Stomach (tissue), 8 donors: ENCODE measurements at regions not wholly inside any gene's neighbourhood (a gene's known extent, or its start where the extent isn't known, plus 50 kb on each side); places are given as distances from the start of the nearest gene placed in this dataset.
"Not testable (repeated sequence)": the region's sequence is repeated elsewhere in the genome, so short reads cannot be mapped to it uniquely, and the experiment has no call there.

Experiments used
- DNase-seq, 2 donors: peaks; one replicate each; pipeline versions ENCODE4 v3.0.0 to v3.0.0-alpha.2; 2013 to 2019
- H3K27ac ChIP-seq, 5 donors: fragments of 200-600 bp in 4 of 5; sonication (generic) in 4 of 5; one replicate each; pipeline ENCODE4 v1.5.1; 2013 to 2019; ENCODE audit warnings: mild to moderate bottlenecking in 1 of 5, moderate library complexity in 1 of 5
- H3K27me3 ChIP-seq, 3 donors: fragments of 200-600 bp; sonication (generic); one replicate each; pipeline ENCODE4 v1.5.1; 2017 to 2019; ENCODE audit warnings: mixed run types in 1 of 3
- H3K36me3 ChIP-seq, 4 donors: fragments of 200-600 bp; sonication (generic); 1 replicate in 3 of 4; 2 replicates in 1 of 4; pipeline ENCODE4 v1.5.1; 2016 to 2019
- H3K4me1 ChIP-seq, 4 donors: fragments of 200-600 bp; sonication (generic); one replicate each; pipeline ENCODE4 v1.5.1; 2016 to 2019
- H3K4me3 ChIP-seq, 4 donors: fragments of 200-600 bp; sonication (generic) in 3 of 4; one replicate each; pipeline ENCODE4 v1.5.1; 2016 to 2019; ENCODE audit warnings: mild to moderate bottlenecking in 1 of 4
- H3K9me3 ChIP-seq, 4 donors: fragments of 200-600 bp; sonication (generic); one replicate each; pipeline ENCODE4 v1.5.1; 2016 to 2019
- CTCF ChIP-seq, 7 experiments: fragments of 450-650 bp in 4 of 7; fragments of 200-600 bp in 3 of 7; sonication (generic) in 3 of 7; IDR thresholded peaks; one replicate each; pipeline ENCODE4 v1.5.1; 2016 to 2019; ENCODE audit warnings: antibody characterized with exemption in 7 of 7, control low read depth in 2 of 7, mild to moderate bottlenecking in 1 of 7
- EP300 ChIP-seq: sonication (generic); formaldehyde crosslinking; IDR thresholded peaks from one replicate; pipeline ENCODE4 v1.6.1; 2017; ENCODE audit warnings: antibody characterized with exemption
- POLR2A ChIP-seq, 4 donors: fragments of 450-650 bp; IDR thresholded peaks; one replicate each; pipeline ENCODE4 v1.6.1; 2016; ENCODE audit warnings: antibody characterized with exemption in 4 of 4, control low read depth in 2 of 4, mild to moderate bottlenecking in 1 of 4, moderate library complexity in 1 of 4
- POLR2AphosphoS5 ChIP-seq, 3 donors: sonication (generic); formaldehyde crosslinking; IDR thresholded peaks; one replicate each; pipeline ENCODE4 v1.6.1; 2016; ENCODE audit warnings: antibody characterized with exemption in 3 of 3
- WGBS, 5 donors: extraction: QIAGEN DNeasy Blood & Tissue Kit in 3 of 5; methylation state at CpG; one replicate each; pipeline versions ENCODE4 v1.1.5 to v1.1.7; 2013 to 2018; 5-methylcytosine and 5-hydroxymethylcytosine counted together
- intact Hi-C: fragments of 100-400 bp; cut with DNase I; formaldehyde crosslinking; loops from one replicate; pipeline ENCODE4 v1.15.1; 2023; ENCODE audit warnings: low total_unique reads
- donor health status: healthy with polysubstance abuse.
- donor health status: Bipolar disorder and iron deficiency.
- donor health status: healthy.

- no peaks in the 10 kb centered on the region for H3K9me3 ChIP-seq
- no peak overlapping the region for H3K4me3 ChIP-seq
- no peaks in the 10 kb centered on the region for H3K4me1 ChIP-seq
- no peaks in the 10 kb centered on the region for H3K27me3 ChIP-seq
- no peak for DNase-seq
- WGBS, 5 donors: 69 to 92% (median 88%) methylated on average over 1 of the region's 1 CpG
- intact Hi-C loops: no loop called here
- no peaks in the 10 kb centered on the region for H3K36me3 ChIP-seq
- TF ChIP-seq POLR2AphosphoS5 (IDR thresholded peaks at IDR 0.05): no peak
- no peak overlapping the region for H3K27ac ChIP-seq
Measured at GRCh38 chr1:157460381-157460780, 91.9 kb downstream of the FCRL5 start.

GRCh38 chr1:157457279-157457678 lies 95.0 kb downstream of the FCRL5 start:
- H3K27ac ChIP-seq: no peak overlapping the region
- intact Hi-C loops: no loop called here
- no peak for TF ChIP-seq POLR2AphosphoS5 (IDR thresholded peaks at IDR 0.05)
- TF ChIP-seq CTCF (IDR thresholded peaks at IDR 0.05): no peak
- TF ChIP-seq POLR2A (IDR thresholded peaks at IDR 0.05): no peak
- TF ChIP-seq EP300: no peak
- no peaks in the 10 kb centered on the region for H3K27me3 ChIP-seq
- no peak for DNase-seq
- 70 to 78% (median 77%) methylated on average over 3 of the region's 3 CpGs for WGBS, 5 donors
- no peaks in the 10 kb centered on the region for H3K4me1 ChIP-seq
- H3K36me3 ChIP-seq: no peaks in the 10 kb centered on the region
- H3K4me3 ChIP-seq: no peak overlapping the region
- no peaks in the 10 kb centered on the region for H3K9me3 ChIP-seq

GRCh38 chr1:157455318-157455717 lies 97.0 kb downstream of the FCRL5 start:
- Histone ChIP-seq H3K36me3 (no peaks in the 10 kb centered on the region), H3K4me3 (no peak overlapping the region), H3K9me3 (no peaks in the 10 kb centered on the region), H3K27me3 (no peaks in the 10 kb centered on the region), H3K27ac (no peak overlapping the region), H3K4me1 (no peaks in the 10 kb centered on the region)
- TF ChIP-seq POLR2A (IDR thresholded peaks at IDR 0.05) (no peak), EP300 (no peak), CTCF (IDR thresholded peaks at IDR 0.05) (no peak), POLR2AphosphoS5 (IDR thresholded peaks at IDR 0.05) (no peak)
- intact Hi-C loops: no loop called here
- 13 to 24% (median 16%) methylated on average over 1 of the region's 1 CpG for WGBS, 5 donors
- no peak for DNase-seq

- Histone ChIP-seq H3K27me3 (no peaks in the 10 kb centered on the region), H3K36me3 (no peaks in the 10 kb centered on the region), H3K4me3 (no peak overlapping the region), H3K27ac (no peak overlapping the region), H3K4me1 (no peaks in the 10 kb centered on the region), H3K9me3 (no peaks in the 10 kb centered on the region)
- intact Hi-C loops: no loop called here
- DNase-seq: no peak
- no peak for TF ChIP-seq POLR2AphosphoS5 (IDR thresholded peaks at IDR 0.05)
- no peak for TF ChIP-seq POLR2A (IDR thresholded peaks at IDR 0.05)
- no peak for TF ChIP-seq CTCF (IDR thresholded peaks at IDR 0.05)
- TF ChIP-seq EP300: no peak
- whole genome bisulfite sequencing, 5 donors: 86 to 95% (median 88%) methylated on average over 2 of the region's 2 CpGs
Measured at GRCh38 chr1:157450106-157450505, 102.2 kb downstream of the FCRL5 start.

- no peak overlapping the region for H3K4me3 ChIP-seq
- H3K27ac ChIP-seq: no peak overlapping the region
- no peaks in the 10 kb centered on the region for H3K36me3 ChIP-seq
- no peaks in the 10 kb centered on the region for H3K4me1 ChIP-seq
- TF ChIP-seq CTCF (IDR thresholded peaks at IDR 0.05) (no peak), EP300 (no peak), POLR2A (IDR thresholded peaks at IDR 0.05) (no peak), POLR2AphosphoS5 (IDR thresholded peaks at IDR 0.05) (no peak)
- DNase-seq: no peak
- no peaks in the 10 kb centered on the region for H3K27me3 ChIP-seq
- intact Hi-C loops: no loop called here
- H3K9me3 ChIP-seq: no peaks in the 10 kb centered on the region
Measured at GRCh38 chr1:157448636-157449035, 103.7 kb downstream of the FCRL5 start.

- H3K27ac ChIP-seq, H3K4me1 ChIP-seq, intact Hi-C loops, DNase-seq, H3K9me3 ChIP-seq, H3K4me3 ChIP-seq, H3K36me3 ChIP-seq, H3K27me3 ChIP-seq: not testable (repeated sequence)
- 93 to 100% (median 98%) methylated on average over 10 to 31 of the region's 31 CpGs for WGBS, 5 donors
Measured at GRCh38 chr1:157446356-157446755, 106.0 kb downstream of the FCRL5 start.

GRCh38 chr1:157445616-157446140 lies 106.6 kb downstream of the FCRL5 start:
- 90 to 94% (median 91%) methylated on average over 14 to 15 of the region's 15 CpGs for WGBS, 5 donors
- H3K36me3 ChIP-seq, intact Hi-C loops, H3K4me1 ChIP-seq, H3K9me3 ChIP-seq, DNase-seq, H3K4me3 ChIP-seq, H3K27ac ChIP-seq, H3K27me3 ChIP-seq: not testable (repeated sequence)
